Esophagus squamous epithelium (tissue), 4 donors: ENCODE measurements at regions not wholly inside any gene's neighbourhood (a gene's known extent, or its start where the extent isn't known, plus 50 kb on each side); places are given as distances from the start of the nearest gene placed in this dataset.

ENCODE experiments used
- CTCF ChIP-seq, 6 experiments: fragments of 450-650 bp in 4 of 6; fragments of 200-600 bp in 2 of 6; sonication (generic) in 2 of 6; IDR thresholded peaks; one replicate each; pipeline ENCODE4 v1.5.1; 2016 to 2019; ENCODE audit warnings: antibody characterized with exemption in 6 of 6, mild to moderate bottlenecking in 4 of 6, moderate library complexity in 4 of 6
- POLR2A ChIP-seq, 4 donors: fragments of 450-650 bp; IDR thresholded peaks; one replicate each; pipeline ENCODE4 v1.6.1; 2017; ENCODE audit warnings: antibody characterized with exemption in 4 of 4, mild to moderate bottlenecking in 4 of 4, moderate library complexity in 3 of 4

GRCh38 chr3:106035619-106036018, 166.8 kb upstream of the CBLB start:
- TF ChIP-seq CTCF (IDR thresholded peaks at IDR 0.05) (no peak), POLR2A (IDR thresholded peaks at IDR 0.05) (no peak)
